Fibroblast of lung (primary cell): ENCODE measurements at regions not wholly inside any gene's neighbourhood (a gene's known extent, or its start where the extent isn't known, plus 50 kb on each side); places are given as distances from the start of the nearest gene placed in this dataset.

Source experiments
- CTCF ChIP-seq, 2 donors: IDR thresholded peaks in 1 of 2; conservative IDR thresholded peaks in 1 of 2; 1 replicate in 1 of 2; 2 replicates in 1 of 2; pipeline ENCODE4 v1.5.1; 2011 to 2012; ENCODE audit warnings: low read length in 2 of 2, control low read depth in 1 of 2, inconsistent platforms in 1 of 2, low read depth in 1 of 2, mild to moderate bottlenecking in 1 of 2
- EZH2 ChIP-seq: IDR thresholded peaks from 2 replicates; pipeline ENCODE4 v1.5.1; 2012; ENCODE audit warnings: low read length, control low read depth, mild to moderate bottlenecking; ENCODE audit errors: missing control alignments

DNA sequence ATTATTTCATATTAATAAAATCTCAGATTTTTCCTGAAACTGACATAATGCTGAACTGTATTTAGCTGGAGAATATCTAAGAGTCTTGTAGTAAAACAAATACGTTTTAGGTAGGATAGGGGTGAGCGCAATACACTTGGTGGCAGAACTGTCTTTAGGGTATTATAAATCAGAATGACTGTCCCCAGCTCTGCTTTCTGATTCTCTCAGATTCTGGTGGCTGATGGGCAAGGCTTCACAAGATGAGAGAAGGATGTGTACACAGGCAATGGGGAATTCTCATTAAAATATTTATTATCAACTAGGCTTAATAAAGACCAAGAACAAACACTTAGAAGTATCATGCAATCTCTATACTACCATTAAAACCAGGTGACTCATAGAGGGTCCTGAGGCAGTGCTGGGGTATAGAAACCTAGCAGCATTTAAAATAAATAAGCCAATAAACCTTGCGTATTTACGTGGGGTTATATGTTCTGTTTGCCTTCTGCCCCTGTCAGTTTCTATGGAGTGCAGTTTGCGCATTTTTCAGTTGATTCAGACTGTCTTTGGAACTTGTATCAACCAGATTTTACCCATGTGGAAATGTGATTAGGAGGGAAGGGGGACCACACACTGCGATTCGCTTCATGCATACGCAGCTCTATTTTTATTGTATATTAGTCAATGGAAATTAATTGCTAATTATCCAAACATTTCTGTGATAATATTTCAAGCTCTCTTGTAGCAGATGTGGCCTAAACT is 1150.7 kb upstream of the WWC1 start:
- TF ChIP-seq EZH2 (no peak), CTCF (conservative IDR thresholded peaks at IDR 0.05 in 1 of 2, IDR thresholded peaks at IDR 0.05 in 1 of 2; ENCODE audit: low read depth in 1 of 2, low read length in 2 of 2) (no peak)
